HEK293 (cell line): ENCODE measurements at regions not wholly inside any gene's neighbourhood (a gene's known extent, or its start where the extent isn't known, plus 50 kb on each side); places are given as distances from the start of the nearest gene placed in this dataset.

Source experiments
- CTCF ChIA-PET: fragments of 350-600 bp; formaldehyde crosslinking; extraction: SDS; loops from one replicate; lab custom pipeline; 2021; ENCODE audit warnings: antibody characterized with exemption; lab: Yijun Ruan, JAX
- POLR2A ChIA-PET: fragments of 300-600 bp; formaldehyde crosslinking; extraction: SDS; loops from one replicate; lab custom pipeline; 2020; ENCODE audit warnings: antibody characterized with exemption, inconsistent platforms; lab: Yijun Ruan, JAX
- H3K27ac ChIP-seq: fragments of 200-500 bp; sonication (Bioruptor generic); 2 replicates; pipeline ENCODE4 v1.5.1; 2014; ENCODE audit warnings: low read depth, low read length, control low read depth, inconsistent platforms; ENCODE audit errors: extremely low read depth
- H3K36me3 ChIP-seq, 2 experiments: fragments of 200-500 bp in 1 of 2; sonication (Bioruptor generic) in 1 of 2; 1 replicate in 1 of 2; 2 replicates in 1 of 2; pipeline ENCODE4 v1.5.1; 2014 to 2017; ENCODE audit warnings: inconsistent platforms in 2 of 2, low read length in 2 of 2; ENCODE audit not compliant: control insufficient read depth in 2 of 2, insufficient read depth in 1 of 2
- H3K4me1 ChIP-seq: fragments of 200-500 bp; sonication (Bioruptor generic); 2 replicates; pipeline ENCODE4 v1.5.1; 2014; ENCODE audit warnings: mild to moderate bottlenecking, low read length, inconsistent platforms; ENCODE audit not compliant: control insufficient read depth, insufficient read depth
- H3K4me3 ChIP-seq: 2 replicates; pipeline ENCODE4 v1.5.1; 2011; ENCODE audit warnings: low read depth, mild to moderate bottlenecking, control low read depth, low read length, moderate library complexity
- H3K9me3 ChIP-seq: fragments of 200-500 bp; sonication (Bioruptor generic); 2 replicates; pipeline ENCODE4 v1.5.1; 2014; ENCODE audit warnings: low read depth, low read length, inconsistent platforms; ENCODE audit not compliant: control insufficient read depth, insufficient read depth
- PRDM1 ChIP-seq: fragments of 450-650 bp; formaldehyde crosslinking; IDR thresholded peaks from 2 replicates; pipeline ENCODE4; 2016; ENCODE audit warnings: missing biosample characterization, missing genetic modification characterization
- YY1 ChIP-seq: fragments of 450-650 bp; formaldehyde crosslinking; IDR thresholded peaks from 2 replicates; pipeline ENCODE4 v1.5.1; 2018; ENCODE audit warnings: missing biosample characterization, missing genetic modification characterization
- ZFP69B ChIP-seq: fragments of 450-650 bp; formaldehyde crosslinking; IDR thresholded peaks from 2 replicates; pipeline ENCODE4 v1.5.1; 2016; ENCODE audit warnings: missing biosample characterization, missing genetic modification characterization
- ZNF138 ChIP-seq: fragments of 450-650 bp; formaldehyde crosslinking; IDR thresholded peaks from 2 replicates; pipeline ENCODE4 v1.5.1; 2016; ENCODE audit warnings: missing biosample characterization, missing genetic modification characterization, borderline replicate concordance
- ZNF140 ChIP-seq: fragments of 450-650 bp; formaldehyde crosslinking; IDR thresholded peaks from 2 replicates; pipeline ENCODE4 v1.5.1; 2016; ENCODE audit warnings: missing biosample characterization, missing genetic modification characterization
- ZNF175 ChIP-seq: fragments of 450-650 bp; formaldehyde crosslinking; IDR thresholded peaks from 2 replicates; pipeline ENCODE4 v1.5.1; 2016; ENCODE audit warnings: missing biosample characterization, missing genetic modification characterization
- ZNF223 ChIP-seq: fragments of 450-650 bp; formaldehyde crosslinking; IDR thresholded peaks from 2 replicates; pipeline ENCODE4 v1.5.1; 2016; ENCODE audit warnings: missing biosample characterization, missing genetic modification characterization
- ZNF292 ChIP-seq: fragments of 450-650 bp; formaldehyde crosslinking; IDR thresholded peaks from 2 replicates; pipeline ENCODE4 v1.5.1; 2016; ENCODE audit warnings: low read depth, missing biosample characterization, missing genetic modification characterization, borderline replicate concordance
- ZNF335 ChIP-seq: fragments of 450-650 bp; formaldehyde crosslinking; conservative IDR thresholded peaks from 2 replicates; pipeline ENCODE4 v1.5.1; 2016; ENCODE audit warnings: missing biosample characterization, missing genetic modification characterization
- ZNF394 ChIP-seq: fragments of 450-650 bp; formaldehyde crosslinking; IDR thresholded peaks from 2 replicates; pipeline ENCODE4 v1.5.1; 2016; ENCODE audit warnings: missing biosample characterization, missing genetic modification characterization, mild to moderate bottlenecking, moderate library complexity, borderline replicate concordance
- ZNF404 ChIP-seq: fragments of 450-650 bp; formaldehyde crosslinking; IDR thresholded peaks from 2 replicates; pipeline ENCODE4 v1.5.1; 2017; ENCODE audit warnings: missing biosample characterization, missing genetic modification characterization
- ZNF529 ChIP-seq: fragments of 450-650 bp; formaldehyde crosslinking; IDR thresholded peaks from 2 replicates; pipeline ENCODE4 v1.5.1; 2017; ENCODE audit warnings: missing genetic modification characterization, missing biosample characterization; ENCODE audit not compliant: insufficient replicate concordance
- ZNF677 ChIP-seq: fragments of 450-650 bp; IDR thresholded peaks from 2 replicates; pipeline ENCODE4 v1.5.0; 2018; ENCODE audit warnings: missing biosample characterization, mild to moderate bottlenecking, missing genetic modification characterization, moderate library complexity
- ZNF791 ChIP-seq: fragments of 450-650 bp; formaldehyde crosslinking; IDR thresholded peaks from 2 replicates; pipeline ENCODE4 v1.5.1; 2016; ENCODE audit warnings: missing biosample characterization, missing genetic modification characterization
- TF ChIP-seq, protein P1 (sequence below): fragments of 450-650 bp; formaldehyde crosslinking; IDR thresholded peaks from 2 replicates; pipeline ENCODE4 v1.5.1; 2016; ENCODE audit warnings: missing biosample characterization, missing genetic modification characterization
- TF ChIP-seq, protein P2 (sequence below): fragments of 450-650 bp; formaldehyde crosslinking; IDR thresholded peaks from 2 replicates; pipeline ENCODE4 v1.5.1; 2016; ENCODE audit warnings: missing biosample characterization, missing genetic modification characterization
- TF ChIP-seq, protein P3 (sequence below): fragments of 450-650 bp; formaldehyde crosslinking; IDR thresholded peaks from 2 replicates; pipeline ENCODE4 v1.5.1; 2017; ENCODE audit warnings: missing biosample characterization, missing genetic modification characterization
- TF ChIP-seq, protein P4 (sequence below): fragments of 450-650 bp; formaldehyde crosslinking; conservative IDR thresholded peaks from 2 replicates; pipeline ENCODE4 v1.5.1; 2016; ENCODE audit warnings: low read depth, missing biosample characterization, missing genetic modification characterization
- TF ChIP-seq, protein P5 (sequence below): fragments of 450-650 bp; formaldehyde crosslinking; IDR thresholded peaks from 2 replicates; pipeline ENCODE4 v1.5.1; 2017; ENCODE audit warnings: missing biosample characterization, missing genetic modification characterization

DNA sequence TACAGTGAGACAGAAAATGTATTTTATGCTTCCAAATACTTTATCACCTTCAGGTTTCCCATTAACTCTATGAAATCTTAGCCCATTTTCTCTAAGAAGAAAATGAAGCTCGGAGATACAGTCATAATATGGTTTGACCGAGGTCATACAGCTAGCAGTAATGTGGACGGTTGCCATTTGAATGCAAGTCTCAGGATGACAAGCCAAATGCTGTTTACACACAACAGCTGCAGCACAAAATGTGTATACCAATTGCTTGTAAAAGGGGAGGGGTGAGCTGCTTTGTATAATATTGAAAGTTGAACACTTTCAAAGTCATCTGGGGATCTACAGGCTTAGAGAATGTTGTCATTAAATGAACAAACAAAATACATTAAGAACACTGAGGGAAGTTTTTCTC is 93.8 kb upstream of the FSIP2 start (continued):
- TF ChIP-seq ZNF529 (no peak), ZNF791 (tag by site-specific recombination) (no peak)
- TF ChIP-seq, protein P1, sequence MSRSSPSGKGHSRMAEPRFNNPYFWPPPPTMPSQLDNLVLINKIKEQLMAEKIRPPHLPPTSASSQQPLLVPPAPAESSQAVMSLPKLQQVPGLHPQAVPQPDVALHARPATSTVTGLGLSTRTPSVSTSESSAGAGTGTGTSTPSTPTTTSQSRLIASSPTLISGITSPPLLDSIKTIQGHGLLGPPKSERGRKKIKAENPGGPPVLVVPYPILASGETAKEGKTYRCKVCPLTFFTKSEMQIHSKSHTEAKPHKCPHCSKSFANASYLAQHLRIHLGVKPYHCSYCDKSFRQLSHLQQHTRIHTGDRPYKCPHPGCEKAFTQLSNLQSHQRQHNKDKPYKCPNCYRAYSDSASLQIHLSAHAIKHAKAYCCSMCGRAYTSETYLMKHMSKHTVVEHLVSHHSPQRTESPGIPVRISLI (tag by site-specific recombination), result no peak

DNA sequence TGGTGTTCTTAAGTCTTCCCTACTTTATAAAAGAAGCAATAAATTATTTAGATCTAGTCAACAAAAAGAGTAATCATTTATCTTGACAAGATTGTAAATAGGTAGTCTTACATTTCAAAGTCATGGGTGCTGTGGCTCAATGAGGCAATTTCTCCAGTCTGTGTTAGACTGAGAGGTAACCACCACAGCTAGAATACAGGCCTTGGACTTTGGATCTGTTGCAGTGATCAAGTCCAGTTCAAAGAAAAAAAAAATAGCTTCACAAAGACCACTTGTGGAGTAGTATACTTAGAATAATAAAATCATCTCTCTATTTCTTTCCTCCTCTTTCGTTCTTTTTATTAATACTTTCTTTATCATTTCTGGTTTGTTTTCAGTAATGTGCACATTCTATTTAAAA is 93.1 kb upstream of the FSIP2 start:
- no peak for TF ChIP-seq ZFP69B (tag by site-specific recombination)
- no peak for TF ChIP-seq ZNF292 (tag by site-specific recombination)
- no peak for TF ChIP-seq ZNF404 (tag by site-specific recombination)
- no peak for TF ChIP-seq ZNF175 (tag by site-specific recombination)
- TF ChIP-seq ZNF677 (tag by site-specific recombination), result no peak
- TF ChIP-seq, protein P2, sequence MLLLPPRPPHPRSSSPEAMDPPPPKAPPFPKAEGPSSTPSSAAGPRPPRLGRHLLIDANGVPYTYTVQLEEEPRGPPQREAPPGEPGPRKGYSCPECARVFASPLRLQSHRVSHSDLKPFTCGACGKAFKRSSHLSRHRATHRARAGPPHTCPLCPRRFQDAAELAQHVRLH (tag by site-specific recombination), result no peak
- TF ChIP-seq ZNF335, result no peak
- TF ChIP-seq, protein P3, sequence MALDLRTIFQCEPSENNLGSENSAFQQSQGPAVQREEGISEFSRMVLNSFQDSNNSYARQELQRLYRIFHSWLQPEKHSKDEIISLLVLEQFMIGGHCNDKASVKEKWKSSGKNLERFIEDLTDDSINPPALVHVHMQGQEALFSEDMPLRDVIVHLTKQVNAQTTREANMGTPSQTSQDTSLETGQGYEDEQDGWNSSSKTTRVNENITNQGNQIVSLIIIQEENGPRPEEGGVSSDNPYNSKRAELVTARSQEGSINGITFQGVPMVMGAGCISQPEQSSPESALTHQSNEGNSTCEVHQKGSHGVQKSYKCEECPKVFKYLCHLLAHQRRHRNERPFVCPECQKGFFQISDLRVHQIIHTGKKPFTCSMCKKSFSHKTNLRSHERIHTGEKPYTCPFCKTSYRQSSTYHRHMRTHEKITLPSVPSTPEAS (tag by site-specific recombination), result no peak
- no peak for TF ChIP-seq ZNF394 (tag by site-specific recombination)
- TF ChIP-seq, protein P4, sequence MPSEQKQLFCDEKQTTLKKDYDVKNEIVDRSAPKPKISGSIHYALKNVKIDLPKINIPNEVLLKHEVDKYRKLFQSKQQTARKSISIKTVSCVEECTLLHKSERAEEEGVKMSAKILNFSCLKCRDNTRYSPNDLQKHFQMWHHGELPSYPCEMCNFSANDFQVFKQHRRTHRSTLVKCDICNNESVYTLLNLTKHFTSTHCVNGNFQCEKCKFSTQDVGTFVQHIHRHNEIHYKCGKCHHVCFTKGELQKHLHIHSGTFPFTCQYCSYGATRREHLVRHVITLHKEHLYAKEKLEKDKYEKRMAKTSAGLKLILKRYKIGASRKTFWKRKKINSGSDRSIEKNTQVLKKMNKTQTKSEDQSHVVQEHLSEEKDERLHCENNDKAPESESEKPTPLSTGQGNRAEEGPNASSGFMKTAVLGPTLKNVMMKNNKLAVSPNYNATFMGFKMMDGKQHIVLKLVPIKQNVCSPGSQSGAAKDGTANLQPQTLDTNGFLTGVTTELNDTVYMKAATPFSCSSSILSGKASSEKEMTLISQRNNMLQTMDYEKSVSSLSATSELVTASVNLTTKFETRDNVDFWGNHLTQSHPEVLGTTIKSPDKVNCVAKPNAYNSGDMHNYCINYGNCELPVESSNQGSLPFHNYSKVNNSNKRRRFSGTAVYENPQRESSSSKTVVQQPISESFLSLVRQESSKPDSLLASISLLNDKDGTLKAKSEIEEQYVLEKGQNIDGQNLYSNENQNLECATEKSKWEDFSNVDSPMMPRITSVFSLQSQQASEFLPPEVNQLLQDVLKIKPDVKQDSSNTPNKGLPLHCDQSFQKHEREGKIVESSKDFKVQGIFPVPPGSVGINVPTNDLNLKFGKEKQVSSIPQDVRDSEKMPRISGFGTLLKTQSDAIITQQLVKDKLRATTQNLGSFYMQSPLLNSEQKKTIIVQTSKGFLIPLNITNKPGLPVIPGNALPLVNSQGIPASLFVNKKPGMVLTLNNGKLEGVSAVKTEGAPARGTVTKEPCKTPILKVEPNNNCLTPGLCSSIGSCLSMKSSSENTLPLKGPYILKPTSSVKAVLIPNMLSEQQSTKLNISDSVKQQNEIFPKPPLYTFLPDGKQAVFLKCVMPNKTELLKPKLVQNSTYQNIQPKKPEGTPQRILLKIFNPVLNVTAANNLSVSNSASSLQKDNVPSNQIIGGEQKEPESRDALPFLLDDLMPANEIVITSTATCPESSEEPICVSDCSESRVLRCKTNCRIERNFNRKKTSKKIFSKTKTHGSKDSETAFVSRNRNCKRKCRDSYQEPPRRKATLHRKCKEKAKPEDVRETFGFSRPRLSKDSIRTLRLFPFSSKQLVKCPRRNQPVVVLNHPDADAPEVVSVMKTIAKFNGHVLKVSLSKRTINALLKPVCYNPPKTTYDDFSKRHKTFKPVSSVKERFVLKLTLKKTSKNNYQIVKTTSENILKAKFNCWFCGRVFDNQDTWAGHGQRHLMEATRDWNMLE (tag by site-specific recombination), result no peak
- TF ChIP-seq PRDM1 (tag by site-specific recombination), result no peak
- TF ChIP-seq ZNF223 (tag by site-specific recombination), result no peak
- TF ChIP-seq ZNF140, result no peak
- TF ChIP-seq, protein P5, sequence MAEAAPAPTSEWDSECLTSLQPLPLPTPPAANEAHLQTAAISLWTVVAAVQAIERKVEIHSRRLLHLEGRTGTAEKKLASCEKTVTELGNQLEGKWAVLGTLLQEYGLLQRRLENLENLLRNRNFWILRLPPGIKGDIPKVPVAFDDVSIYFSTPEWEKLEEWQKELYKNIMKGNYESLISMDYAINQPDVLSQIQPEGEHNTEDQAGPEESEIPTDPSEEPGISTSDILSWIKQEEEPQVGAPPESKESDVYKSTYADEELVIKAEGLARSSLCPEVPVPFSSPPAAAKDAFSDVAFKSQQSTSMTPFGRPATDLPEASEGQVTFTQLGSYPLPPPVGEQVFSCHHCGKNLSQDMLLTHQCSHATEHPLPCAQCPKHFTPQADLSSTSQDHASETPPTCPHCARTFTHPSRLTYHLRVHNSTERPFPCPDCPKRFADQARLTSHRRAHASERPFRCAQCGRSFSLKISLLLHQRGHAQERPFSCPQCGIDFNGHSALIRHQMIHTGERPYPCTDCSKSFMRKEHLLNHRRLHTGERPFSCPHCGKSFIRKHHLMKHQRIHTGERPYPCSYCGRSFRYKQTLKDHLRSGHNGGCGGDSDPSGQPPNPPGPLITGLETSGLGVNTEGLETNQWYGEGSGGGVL (tag by site-specific recombination), result no peak
- TF ChIP-seq ZNF138 (tag by site-specific recombination), result no peak
- no peak for TF ChIP-seq YY1 (tag by site-specific recombination)
- ChIA-PET CTCF (interaction anchor here (0.6 kb wide), 1 partner anchor 626 kb away, joined by 3 read pairs; no protein-coding TSS in a partner anchor), POLR2A (no interaction called here)
- no peaks in the 10 kb centered on the region for H3K36me3 ChIP-seq
- no peak overlapping the region for H3K4me3 ChIP-seq
- H3K9me3 ChIP-seq, result no peaks in the 10 kb centered on the region
- H3K27ac ChIP-seq, result no peak overlapping the region
- no peaks in the 10 kb centered on the region for H3K4me1 ChIP-seq
